NCI-H146 (cell line): ENCODE measurements at regions not wholly inside any gene's neighbourhood (a gene's known extent, or its start where the extent isn't known, plus 50 kb on each side); places are given as distances from the start of the nearest gene placed in this dataset.
A peak's percentile ranks its signal among the peaks of the same experiment; 100 is the strongest.

Source experiments
- DNase-seq: peaks from one replicate; lab custom pipeline; 2025; lab: John Stamatoyannopoulos, UW

- DNase-seq, result no peak
Measured at GRCh38 chr3:31346542-31346979, 186.2 kb upstream of the STT3B start.

- no peak for DNase-seq
Measured at GRCh38 chr3:31349001-31349748, 183.6 kb upstream of the STT3B start.

DNA sequence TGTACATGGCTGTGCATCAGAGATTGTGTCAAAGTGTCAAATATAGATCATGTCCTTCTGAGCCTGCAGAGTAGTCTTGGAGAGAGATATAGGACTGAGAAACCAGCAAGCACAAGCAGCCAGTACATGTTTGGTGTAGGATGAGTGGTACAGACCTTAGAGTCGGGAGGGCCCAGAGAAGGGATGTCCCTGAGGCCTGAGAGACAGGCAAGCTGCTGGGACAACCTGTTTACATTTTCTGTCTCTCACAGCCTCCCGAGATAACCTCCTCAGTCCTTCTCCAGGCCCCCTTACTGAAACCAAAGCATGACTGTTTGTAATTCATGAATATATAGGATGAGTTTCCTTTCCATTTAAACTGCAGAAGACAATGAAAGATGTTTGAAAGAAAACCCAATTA, 182.4 kb upstream of the STT3B start:
- DNase-seq, result no peak

GRCh38 chr3:31352331-31352730, 180.4 kb upstream of the STT3B start:
- no peak for DNase-seq

GRCh38 chr3:31353166-31353565, 179.6 kb upstream of the STT3B start:
- no peak for DNase-seq

DNA sequence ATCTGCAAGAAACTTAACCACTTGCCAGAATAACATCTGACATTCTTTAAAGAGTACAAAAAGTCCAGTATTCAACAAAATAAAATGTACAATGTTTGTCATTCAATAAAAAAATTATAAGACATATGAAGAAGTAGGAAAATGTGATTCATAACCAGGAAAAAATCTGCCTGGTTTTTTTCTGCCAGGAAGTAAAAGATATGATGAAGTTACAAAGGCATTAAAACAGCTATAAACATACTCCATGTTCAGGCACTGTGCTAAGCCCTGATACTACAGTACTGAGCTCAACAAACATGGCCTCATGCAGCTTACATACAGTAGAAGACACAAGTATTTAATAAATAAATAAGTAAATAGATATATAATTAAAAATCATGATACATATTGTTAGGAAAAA, 178.4 kb upstream of the STT3B start:
- no peak for DNase-seq

DNA sequence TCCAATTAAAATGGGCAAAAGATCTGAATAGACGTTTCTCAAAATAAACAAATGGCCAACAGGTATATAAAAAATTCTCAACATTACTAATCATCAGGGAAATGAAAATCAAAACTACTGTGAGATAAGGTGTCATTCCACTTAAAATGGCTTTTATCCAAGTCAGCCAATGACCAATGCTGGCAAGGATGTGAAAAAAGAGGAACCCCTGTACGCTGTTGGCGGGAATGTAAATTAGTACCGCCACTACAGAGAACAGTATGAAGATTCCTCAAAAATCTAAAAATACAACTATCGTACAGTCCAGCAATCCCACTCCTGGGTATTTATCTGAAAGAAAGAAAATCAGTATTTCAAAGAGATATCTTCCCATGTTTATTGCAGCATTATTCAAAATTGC, 176.9 kb upstream of the STT3B start:
- no peak for DNase-seq

DNA sequence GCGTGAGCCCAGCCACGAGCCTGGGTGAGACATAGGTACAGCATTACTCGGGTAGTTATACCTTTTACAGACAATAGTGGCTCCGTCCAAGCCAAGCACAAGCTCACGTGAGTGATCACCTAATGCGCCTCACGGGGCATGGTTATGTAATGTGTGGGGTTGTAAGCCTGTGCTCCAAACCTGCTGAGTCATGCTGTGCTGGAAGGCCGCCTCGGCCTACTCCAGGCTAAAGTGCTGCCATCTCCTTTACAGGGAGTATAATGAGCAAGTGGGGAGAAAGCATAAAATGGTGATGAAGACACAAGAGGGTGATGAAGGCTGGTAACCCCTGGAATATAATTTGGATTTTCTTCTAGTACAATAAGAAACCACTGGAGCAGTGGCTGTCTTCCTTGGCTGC, 175.8 kb upstream of the STT3B start:
- no peak for DNase-seq

DNA sequence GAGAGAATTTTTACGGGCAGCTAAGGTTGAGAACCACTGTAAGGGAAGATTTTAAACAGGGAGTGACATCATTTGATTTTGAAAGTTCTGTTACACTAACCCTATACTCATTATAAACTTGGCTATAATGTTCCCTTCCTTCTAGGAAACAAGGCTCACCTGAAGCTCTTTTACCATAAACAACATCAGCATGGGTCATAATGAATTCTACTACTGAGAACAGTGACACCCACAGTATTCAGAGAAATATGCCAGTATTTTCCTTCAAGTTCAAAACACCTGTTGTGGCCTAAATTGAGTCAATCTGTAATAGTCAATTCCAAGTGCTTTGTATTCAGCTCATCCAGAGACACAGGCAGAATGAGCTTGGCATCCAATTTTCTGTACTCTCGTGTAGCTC, 175.3 kb upstream of the STT3B start:
- DNase-seq, result no peak

GRCh38 chr3:31358473-31359070, 174.2 kb upstream of the STT3B start:
- DNase-seq, result no peak

DNA sequence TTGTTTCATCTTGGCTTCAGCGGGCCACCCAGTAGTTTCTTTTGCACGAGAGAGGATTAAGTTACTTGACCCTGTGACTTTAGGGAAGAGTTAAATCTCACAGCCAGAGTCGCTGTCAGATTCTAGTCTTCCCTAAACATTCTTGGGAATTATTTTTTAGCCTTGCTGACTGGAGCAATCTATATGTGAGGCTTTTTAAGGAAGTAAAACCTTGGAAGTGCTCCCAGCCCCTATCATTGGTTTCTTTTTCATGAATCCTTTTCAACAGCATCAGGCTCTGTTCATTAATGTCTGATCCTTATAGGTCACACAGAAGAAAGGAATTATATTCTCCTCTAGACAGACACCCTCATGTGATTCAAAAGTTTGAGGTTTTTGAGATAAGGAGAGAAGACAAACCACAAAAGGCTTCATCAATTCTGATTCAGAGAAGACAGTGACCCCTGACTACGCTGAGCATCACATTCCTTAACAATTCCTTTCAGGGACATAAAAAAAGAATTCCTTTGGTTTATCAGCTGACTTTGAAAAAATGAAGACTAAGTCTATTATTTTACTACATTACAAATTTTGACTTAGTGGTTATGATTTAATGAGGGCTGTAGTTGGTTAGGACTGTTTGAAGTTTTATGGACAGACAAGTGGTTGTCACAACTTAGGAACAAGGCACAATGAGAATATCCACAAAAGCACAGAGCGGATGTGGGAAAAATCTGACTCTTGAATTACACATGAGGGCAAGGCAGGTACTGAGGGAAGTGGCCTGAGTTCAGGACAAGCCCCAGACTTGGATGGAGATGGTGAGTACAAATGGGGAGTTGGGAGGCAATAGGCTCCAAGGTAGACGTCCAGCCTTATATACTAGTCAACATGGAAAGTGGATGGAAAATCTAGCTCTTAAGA, 171.1 kb upstream of the STT3B start:
- no peak for DNase-seq

GRCh38 chr3:31364188-31364587, 168.5 kb upstream of the STT3B start:
- DNase-seq, result no peak

DNA sequence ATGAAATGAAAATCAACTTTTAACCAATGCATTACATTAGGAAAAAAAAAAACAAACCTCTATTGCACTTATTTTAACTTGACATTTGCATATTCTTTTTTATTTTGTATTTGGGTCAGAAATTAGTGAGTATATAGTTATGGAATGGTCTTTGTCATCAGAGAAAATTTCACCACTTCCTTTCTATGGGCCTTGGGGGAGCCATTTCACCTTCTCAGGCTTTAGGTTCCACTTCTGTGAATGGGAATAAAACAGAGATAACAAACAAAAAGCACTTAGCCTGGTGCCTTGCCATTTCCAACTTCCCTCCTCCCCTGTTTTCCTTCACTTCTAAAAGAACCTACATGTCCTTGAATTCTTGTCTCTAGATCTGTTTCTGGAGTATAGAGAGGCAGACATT, 168.0 kb upstream of the STT3B start:
- DNase-seq, result no peak

DNA sequence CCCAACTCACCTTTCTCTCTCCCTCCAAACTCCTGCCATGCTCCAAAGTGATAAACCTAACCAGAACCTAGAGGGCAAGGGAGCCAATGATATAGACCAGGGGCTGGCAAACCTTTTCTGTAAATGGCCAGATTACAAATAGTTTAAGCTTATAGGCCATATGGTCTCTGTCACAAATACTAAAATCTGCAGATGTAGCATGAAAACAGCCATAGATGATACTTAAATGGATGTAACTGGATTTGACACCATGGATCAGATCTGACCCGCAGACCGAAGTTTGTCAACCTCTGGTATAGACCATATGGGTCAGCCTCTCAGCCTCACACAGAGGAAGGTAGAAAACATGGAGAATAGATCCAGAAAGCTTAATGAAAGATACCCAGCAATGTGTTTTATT, 165.2 kb upstream of the STT3B start:
- DNase-seq, result no peak

DNA sequence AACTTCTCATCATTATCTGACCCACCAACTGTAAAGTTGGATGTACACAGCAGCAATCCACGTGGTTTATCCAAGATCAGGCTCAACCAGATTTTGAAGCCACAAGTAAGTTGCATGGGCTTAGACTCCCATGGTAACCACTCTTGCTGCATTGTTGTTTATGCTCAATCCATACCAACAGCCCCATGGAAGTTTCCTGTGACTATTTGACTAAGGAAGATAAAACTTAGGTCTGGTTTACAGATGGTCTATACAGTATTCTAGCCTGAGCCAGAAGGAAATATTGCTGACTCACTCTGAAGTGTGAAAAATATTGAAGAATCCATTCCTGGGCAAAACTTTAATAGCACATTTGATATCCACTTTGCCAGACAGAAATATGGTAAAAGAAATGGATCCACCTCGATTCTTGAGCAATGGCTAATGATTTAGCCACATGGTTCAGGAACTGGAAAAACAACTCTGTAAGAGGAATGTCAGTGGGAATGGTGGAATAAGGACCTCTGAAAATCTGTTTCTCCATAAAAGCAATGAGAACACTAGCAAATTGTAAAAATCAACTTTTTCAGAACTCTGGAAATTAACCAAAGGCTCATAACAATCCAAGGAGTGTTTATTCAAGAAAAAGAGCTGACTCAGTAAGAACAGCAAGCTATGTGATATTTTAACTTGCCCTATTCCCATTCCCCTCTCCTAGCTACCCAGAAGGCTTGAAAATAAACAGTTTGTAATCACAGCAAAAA, 162.9 kb upstream of the STT3B start:
- no peak for DNase-seq

GRCh38 chr3:31370380-31370666, 162.4 kb upstream of the STT3B start:
- DNase-seq, result no peak

DNA sequence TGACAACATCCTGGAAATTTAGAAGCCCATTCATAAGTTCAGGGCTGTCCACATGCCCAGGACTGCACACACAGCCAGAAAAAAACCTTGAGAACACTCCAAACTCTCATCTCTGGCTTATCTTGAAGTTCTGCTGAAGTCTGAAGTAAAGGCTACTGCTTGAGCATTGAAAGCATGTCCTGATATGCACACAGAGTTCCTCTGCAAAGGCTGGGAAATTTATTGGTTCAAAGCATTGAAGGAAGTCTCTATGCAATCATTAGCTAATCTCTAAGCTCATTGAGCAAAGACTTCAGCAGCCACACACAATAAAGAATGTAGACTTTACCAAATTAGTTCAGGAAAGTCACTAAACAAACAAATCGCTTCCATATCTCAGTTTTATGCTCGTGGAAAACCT, 162.0 kb upstream of the STT3B start:
- DNase-seq, result no peak

DNA sequence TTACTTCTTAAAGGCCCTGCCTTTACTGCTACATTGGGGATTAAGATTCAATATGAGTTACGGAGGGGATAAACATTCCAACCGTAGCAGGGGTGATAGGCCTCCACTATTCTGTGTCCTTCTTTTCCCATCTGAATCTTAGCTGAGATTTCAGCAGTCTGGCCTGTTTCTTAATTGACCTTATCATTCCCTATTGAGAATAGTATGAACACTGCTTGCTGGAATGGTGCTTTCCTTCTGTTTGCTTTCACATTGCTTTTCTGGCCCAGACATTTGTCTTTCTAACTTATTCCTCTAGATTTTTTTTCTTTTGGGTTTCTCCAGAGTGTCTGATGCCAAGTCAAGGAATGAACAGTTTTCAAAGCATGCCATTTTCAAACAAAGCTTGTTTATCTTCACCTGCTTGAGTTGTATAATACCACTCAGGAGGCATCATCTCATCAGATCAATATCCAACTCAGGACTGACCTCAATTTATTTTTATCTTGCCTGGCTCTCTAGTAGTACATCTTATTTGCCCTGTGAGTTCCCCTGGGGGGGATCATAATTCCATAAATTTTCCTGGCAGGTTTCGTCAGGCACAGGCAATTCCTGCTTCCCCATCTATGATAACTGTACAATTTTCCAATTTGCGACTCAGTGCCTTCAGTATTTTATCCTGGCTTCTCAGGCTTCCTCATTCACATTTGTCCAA, 161.1 kb upstream of the STT3B start:
- DNase-seq, result no peak

GRCh38 chr3:31373681-31374080, 159.0 kb upstream of the STT3B start:
- DNase-seq, result peak; percentile 25

DNA sequence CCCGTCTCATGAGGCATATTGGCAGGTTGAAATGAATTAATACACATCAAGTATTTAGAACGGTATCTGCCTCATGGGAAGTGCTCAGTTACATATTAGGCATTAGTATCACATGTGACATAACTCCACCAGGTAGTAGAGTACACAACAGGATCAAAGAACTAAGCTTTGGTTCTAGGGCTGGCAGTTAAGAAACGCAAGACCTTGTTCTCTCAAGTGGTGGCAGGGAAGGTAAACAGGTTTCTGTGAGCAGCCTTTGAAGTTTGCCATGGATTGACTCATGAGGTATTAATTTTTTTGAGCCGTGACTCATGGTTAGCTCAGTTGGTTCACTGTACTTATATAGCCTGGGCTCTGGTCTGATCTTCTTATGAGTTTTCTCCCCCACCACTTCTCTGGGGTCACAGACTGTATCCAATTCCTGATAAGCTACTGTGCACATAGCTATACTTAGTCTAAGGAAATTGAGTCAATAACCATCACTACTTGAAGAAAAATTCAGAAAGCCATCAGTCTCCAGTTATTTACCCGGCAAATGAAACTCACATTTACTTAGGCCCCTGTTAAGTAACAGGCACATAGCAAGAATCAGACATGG, 155.6 kb upstream of the STT3B start:
- DNase-seq, result no peak

DNA sequence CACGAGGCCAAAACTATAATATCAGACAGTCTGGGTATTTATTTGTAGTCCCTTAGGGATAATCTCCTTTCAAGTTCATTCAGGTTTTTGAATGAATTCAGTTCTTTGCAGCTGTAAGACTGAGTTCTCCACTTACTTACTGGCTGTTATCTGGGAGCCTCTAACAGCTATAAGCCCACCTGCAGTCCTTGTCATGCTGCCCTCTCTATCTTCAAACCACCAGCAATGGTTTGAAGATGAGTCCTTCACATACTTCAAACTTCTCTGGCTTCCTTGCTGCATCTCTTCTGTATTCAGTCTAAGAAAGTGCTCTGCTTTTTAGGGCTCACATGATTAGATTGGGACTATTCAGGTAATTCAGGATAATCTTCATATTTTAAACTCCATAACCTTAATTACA, 154.5 kb upstream of the STT3B start:
- DNase-seq, result no peak
